ENCODE measurements at regions not wholly inside any gene's neighbourhood (a gene's known extent, or its start where the extent isn't known, plus 50 kb on each side); places are given as distances from the start of the nearest gene placed in this dataset.

DNA sequence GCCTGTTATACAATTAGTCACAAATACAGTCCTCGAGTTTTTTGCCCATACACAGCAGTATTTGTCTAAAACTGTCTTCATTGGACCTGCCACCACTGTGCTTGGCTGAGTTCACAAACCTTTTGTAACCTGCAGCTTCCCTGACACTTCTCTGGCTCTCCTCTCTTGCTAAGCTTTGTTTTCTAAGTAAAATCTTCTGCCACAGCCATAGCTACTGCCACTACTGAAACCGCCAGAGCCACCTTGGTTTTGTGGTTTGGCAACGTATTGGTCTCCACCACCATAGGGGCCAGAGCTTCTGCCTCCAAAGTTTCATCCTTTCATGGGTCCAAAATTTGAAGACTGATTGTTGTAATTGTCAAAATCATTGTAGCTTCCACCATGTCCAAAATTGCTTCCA, 668.2 kb upstream of the BRINP3 start:
- intact Hi-C loops (cut with DNase I) = no loop called here
- no peaks in the 10 kb centered on the region for H3K36me3 ChIP-seq
- no peaks in the 10 kb centered on the region for H3K27me3 ChIP-seq
- 84% methylated on average over 3 of the region's 3 CpGs for WGBS
- H3K4me3 ChIP-seq = no peak overlapping the region
- DNase-seq (ENCODE audit: extremely low spot score) = no peak
- TF ChIP-seq POLR2AphosphoS5 (IDR thresholded peaks at IDR 0.05) = no peak
- no peak for TF ChIP-seq POLR2A (IDR thresholded peaks at IDR 0.05; ENCODE audit: low read depth)
- TF ChIP-seq EP300 (IDR thresholded peaks at IDR 0.05) = no peak
- TF ChIP-seq, protein P1, sequence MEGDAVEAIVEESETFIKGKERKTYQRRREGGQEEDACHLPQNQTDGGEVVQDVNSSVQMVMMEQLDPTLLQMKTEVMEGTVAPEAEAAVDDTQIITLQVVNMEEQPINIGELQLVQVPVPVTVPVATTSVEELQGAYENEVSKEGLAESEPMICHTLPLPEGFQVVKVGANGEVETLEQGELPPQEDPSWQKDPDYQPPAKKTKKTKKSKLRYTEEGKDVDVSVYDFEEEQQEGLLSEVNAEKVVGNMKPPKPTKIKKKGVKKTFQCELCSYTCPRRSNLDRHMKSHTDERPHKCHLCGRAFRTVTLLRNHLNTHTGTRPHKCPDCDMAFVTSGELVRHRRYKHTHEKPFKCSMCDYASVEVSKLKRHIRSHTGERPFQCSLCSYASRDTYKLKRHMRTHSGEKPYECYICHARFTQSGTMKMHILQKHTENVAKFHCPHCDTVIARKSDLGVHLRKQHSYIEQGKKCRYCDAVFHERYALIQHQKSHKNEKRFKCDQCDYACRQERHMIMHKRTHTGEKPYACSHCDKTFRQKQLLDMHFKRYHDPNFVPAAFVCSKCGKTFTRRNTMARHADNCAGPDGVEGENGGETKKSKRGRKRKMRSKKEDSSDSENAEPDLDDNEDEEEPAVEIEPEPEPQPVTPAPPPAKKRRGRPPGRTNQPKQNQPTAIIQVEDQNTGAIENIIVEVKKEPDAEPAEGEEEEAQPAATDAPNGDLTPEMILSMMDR (IDR thresholded peaks at IDR 0.05) = no peak
- no peak overlapping the region for H3K27ac ChIP-seq (replicated peaks in 1 of 4)
- H3K4me1 ChIP-seq = no peaks in the 10 kb centered on the region
- no peaks in the 10 kb centered on the region for H3K9me3 ChIP-seq

DNA sequence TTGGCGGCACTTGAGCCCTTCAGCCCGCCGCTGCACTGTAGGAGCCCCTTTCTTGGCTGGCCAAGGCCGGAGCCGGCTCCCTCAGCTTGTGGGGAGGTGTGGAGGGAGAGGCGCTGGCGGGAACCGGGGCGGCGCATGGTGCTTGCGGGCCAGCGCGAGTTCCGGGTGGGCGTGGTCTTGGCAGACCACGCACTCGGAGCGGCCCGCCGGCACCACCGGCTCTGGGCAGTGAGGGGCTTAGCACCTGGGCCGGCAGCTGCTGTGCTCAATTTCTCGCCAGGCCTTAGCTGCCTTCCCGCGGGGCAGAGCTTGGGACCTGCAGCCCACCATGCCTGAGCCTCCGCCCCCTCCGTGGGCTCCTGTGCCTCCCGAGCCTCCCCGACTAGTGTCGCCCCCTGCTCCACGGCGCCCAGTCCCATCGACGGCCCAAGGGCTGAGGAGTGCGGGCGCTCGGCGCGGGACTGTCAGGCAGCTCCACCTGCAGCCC, 673.7 kb upstream of the BRINP3 start:
- no peak overlapping the region for H3K27ac ChIP-seq (replicated peaks in 1 of 4)
- H3K36me3 ChIP-seq = no peaks in the 10 kb centered on the region
- H3K9me3 ChIP-seq = no peaks in the 10 kb centered on the region
- no peak overlapping the region for H3K4me3 ChIP-seq
- 90% methylated on average over 13 of the region's 39 CpGs for WGBS
- TF ChIP-seq POLR2A (IDR thresholded peaks at IDR 0.05; ENCODE audit: low read depth) (no peak), EP300 (IDR thresholded peaks at IDR 0.05) (no peak), POLR2AphosphoS5 (IDR thresholded peaks at IDR 0.05) (no peak)
- TF ChIP-seq, protein P1 (IDR thresholded peaks at IDR 0.05) = no peak
- intact Hi-C loops (cut with DNase I) = no loop called here
- H3K4me1 ChIP-seq = no peaks in the 10 kb centered on the region
- H3K27me3 ChIP-seq = no peaks in the 10 kb centered on the region
- DNase-seq (ENCODE audit: extremely low spot score) = no peak

GRCh38 chr1:191152776-191153175, 675.1 kb upstream of the BRINP3 start:
- no peak for DNase-seq (ENCODE audit: extremely low spot score)
- Histone ChIP-seq H3K9me3 (no peaks in the 10 kb centered on the region), H3K36me3 (no peaks in the 10 kb centered on the region), H3K27ac (replicated peaks in 1 of 4) (no peak overlapping the region), H3K27me3 (no peaks in the 10 kb centered on the region), H3K4me1 (no peaks in the 10 kb centered on the region), H3K4me3 (no peak overlapping the region)
- intact Hi-C loops (cut with DNase I) = no loop called here
- TF ChIP-seq, protein P1 (IDR thresholded peaks at IDR 0.05) = no peak
- TF ChIP-seq POLR2A (IDR thresholded peaks at IDR 0.05; ENCODE audit: low read depth) (no peak), EP300 (IDR thresholded peaks at IDR 0.05) (no peak), POLR2AphosphoS5 (IDR thresholded peaks at IDR 0.05) (no peak)
- WGBS = 76% methylated on average over 4 of the region's 4 CpGs

GRCh38 chr1:191155178-191155577, 677.5 kb upstream of the BRINP3 start:
- Histone ChIP-seq H3K27ac (replicated peaks in 1 of 4) (no peak overlapping the region), H3K4me3 (no peak overlapping the region), H3K36me3 (no peaks in the 10 kb centered on the region), H3K27me3 (no peaks in the 10 kb centered on the region), H3K4me1 (no peaks in the 10 kb centered on the region), H3K9me3 (peaks cover 0 to 7% (median 3%) of the 10 kb centered on the region in 4 donors)
- no peak for DNase-seq (ENCODE audit: extremely low spot score)
- WGBS = 78% methylated on average over 4 of the region's 4 CpGs
- intact Hi-C loops (cut with DNase I) = no loop called here
- TF ChIP-seq POLR2AphosphoS5 (IDR thresholded peaks at IDR 0.05) (no peak), POLR2A (IDR thresholded peaks at IDR 0.05; ENCODE audit: low read depth) (no peak), EP300 (IDR thresholded peaks at IDR 0.05) (no peak)
- TF ChIP-seq, protein P1 (IDR thresholded peaks at IDR 0.05) = no peak

DNA sequence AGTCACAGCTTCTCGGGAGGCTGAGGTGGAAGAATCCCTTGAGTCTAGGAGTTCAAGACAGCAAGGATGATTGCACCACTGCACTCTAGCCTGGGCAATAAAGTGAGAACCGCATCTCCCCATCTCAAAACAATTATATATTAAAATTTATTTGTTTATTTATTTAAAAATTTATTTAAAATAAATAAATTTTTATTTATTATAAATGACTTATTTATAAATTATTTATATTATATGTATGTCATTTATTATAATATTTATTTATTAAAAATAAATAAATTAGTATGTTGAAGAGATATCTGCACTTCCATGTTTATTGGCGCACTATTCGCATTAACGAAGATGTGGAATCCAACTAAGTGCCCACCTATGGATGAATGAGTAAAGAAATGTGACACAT, 683.2 kb upstream of the BRINP3 start:
- no peak for DNase-seq (ENCODE audit: extremely low spot score)
- 96% methylated on average over 5 of the region's 5 CpGs for WGBS
- Histone ChIP-seq H3K4me3 (no peak overlapping the region), H3K9me3 (peaks cover 0 to 7% (median 3%) of the 10 kb centered on the region in 4 donors), H3K27ac (replicated peaks in 1 of 4) (no peak overlapping the region), H3K36me3 (no peaks in the 10 kb centered on the region), H3K27me3 (no peaks in the 10 kb centered on the region), H3K4me1 (no peaks in the 10 kb centered on the region)
- intact Hi-C loops (cut with DNase I) = no loop called here
- TF ChIP-seq EP300 (IDR thresholded peaks at IDR 0.05) (no peak), POLR2AphosphoS5 (IDR thresholded peaks at IDR 0.05) (no peak), POLR2A (IDR thresholded peaks at IDR 0.05; ENCODE audit: low read depth) (no peak)
- TF ChIP-seq, protein P1 (IDR thresholded peaks at IDR 0.05) = no peak
